ENCODE measurements at regions not wholly inside any gene's neighbourhood (a gene's known extent, or its start where the extent isn't known, plus 50 kb on each side); places are given as distances from the start of the nearest gene placed in this dataset.
"Not testable (repeated sequence)": the region's sequence is repeated elsewhere in the genome, so short reads cannot be mapped to it uniquely, and the experiment has no call there.

GRCh38 chr3:125697979-125698640 is 102.8 kb upstream of the OSBPL11 start:
- DNase-seq = not testable (repeated sequence)

DNA sequence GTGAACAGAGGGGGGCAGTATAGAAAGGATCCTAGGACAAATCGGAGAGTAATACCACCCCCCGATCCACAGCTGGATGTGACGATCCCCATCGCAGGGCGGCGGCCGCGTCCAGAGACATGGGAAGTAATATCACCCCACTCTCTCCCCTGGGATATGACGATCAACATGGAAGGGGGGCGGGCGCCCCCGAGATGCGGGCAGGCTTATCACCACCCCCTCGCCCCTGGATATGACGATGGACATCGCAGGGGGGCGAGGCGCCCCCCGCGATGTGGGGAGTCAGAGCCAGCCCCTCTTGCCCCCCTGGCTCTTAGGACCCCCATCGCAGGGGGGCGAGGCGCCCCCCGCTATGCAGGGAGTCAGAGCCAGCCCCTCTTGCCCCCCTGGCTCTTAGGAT is 120.4 kb upstream of the OSBPL11 start:
- no peak for DNase-seq

DNA sequence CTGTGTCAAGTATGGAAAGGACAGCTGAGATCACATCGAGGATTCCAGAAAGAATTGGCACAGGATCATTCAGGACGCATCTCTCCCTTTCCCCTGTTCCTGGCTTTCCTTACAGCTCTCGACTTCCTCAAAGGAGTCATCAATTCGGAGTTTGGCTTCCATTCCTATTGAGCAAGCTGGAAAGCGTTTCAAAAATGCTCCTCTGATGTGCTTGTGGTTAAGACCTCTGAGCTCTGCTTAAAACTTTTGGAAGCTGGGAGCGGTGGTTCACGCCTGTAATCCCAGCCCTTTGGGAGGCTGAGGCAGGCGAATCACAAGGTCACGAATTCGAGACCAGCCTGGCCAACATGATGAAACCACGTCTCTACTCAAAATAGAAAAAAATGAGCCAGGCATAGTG is 136.9 kb upstream of the OSBPL11 start:
- DNase-seq = not testable (repeated sequence)

DNA sequence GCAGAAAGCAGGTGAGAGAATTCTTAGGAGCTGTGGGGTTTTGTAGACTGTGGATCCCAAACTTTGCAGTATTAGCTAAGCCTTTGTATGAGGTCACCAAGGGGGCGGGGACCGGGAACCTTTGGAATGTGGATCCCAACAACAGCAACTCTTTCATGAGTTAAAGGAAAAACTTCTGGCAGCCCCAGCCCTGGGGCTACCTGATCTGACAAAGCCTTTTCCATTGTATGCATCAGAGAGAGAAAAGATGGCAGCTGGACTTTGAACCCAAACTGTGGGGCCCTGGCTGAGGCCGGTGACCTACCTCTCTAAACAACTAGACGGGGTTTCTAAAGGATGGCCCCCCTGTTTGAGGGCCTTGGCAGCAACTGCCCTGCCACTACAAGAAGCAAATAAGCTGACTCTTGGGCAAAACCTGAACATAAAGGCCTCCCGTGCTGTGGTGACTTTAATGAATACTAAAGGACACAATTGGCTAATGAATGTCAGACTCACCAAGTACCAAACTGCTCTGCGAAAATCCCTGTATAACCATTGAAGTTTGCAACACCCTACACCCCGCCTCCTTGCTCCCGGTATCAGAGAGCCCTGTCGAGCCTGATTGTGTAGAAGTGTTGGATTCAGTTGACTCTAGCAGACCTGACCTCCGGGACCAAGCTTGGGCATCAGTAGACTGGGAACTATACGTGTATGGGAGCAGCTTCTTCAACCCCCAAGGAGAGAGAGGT is 146.9 kb upstream of the OSBPL11 start:
- not testable (repeated sequence) for DNase-seq

DNA sequence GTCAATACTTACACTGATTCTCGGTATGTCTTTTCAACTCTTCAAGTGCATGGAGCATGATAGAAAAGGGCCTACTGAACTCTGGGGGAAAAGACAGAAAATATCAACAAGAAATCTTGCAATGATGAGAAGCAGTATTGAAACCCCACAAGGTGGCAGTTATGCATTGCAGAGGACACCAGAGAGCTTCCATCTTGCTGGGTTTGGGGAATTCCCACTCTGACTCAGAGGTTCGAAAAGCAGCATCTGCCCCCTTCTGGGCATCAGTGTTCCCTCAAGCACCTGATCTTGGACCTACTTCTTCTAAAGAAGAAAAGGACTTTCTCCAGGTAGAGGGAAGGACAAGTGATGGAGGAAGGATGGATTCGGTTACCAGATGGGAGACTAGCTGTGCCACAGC is 147.5 kb upstream of the OSBPL11 start:
- not testable (repeated sequence) for DNase-seq

DNA sequence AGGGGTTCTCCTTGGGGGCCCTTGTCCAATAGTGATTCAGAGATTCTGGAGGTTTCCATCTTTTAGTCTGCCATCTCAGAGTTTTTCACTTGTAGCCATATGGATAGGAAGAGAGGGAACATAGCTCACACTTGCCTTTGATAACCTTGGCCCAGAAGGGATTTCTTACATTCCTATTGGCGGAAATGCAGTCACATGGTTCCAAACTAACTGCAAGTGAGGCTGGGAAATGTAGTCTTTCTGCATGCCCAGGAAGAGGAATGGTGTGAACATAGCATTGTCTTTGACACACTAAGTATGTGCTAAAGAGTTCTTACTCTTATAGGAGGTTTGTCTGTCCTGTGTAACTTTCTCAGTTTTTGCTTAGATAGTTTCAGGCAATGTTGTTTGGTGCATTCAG is 161.8 kb upstream of the OSBPL11 start:
- not testable (repeated sequence) for DNase-seq

GRCh38 chr3:125758641-125759130 is 163.4 kb upstream of the OSBPL11 start:
- not testable (repeated sequence) for DNase-seq

- DNase-seq = not testable (repeated sequence)
Measured at GRCh38 chr3:125762601-125763000, 167.3 kb upstream of the OSBPL11 start.

GRCh38 chr3:125766285-125766826 is 171.1 kb upstream of the OSBPL11 start:
- DNase-seq = peak; percentile 50

- not testable (repeated sequence) for DNase-seq
Measured at GRCh38 chr3:125766931-125767330, 171.6 kb upstream of the OSBPL11 start.

DNA sequence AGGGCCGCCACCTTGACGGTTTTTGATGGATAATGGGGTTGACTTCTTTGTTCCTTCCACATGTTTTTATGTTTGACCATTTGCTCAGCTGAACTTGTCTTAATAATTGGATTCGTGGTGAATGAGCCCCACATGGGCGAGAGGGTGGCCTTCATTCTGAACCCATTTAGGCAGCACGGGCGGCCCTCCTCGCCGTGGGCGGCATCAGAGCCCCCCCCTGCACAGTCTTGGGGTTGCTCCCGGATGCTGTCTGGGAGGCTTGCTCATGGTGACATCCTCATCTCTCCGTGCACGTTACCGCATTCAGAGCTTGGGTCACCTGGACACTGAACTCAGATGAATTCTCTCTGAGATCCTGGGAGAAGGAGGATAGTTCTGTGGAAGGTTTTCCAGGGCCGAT is 172.3 kb upstream of the OSBPL11 start:
- no peak for DNase-seq

GRCh38 chr3:125768821-125769220 is 173.5 kb upstream of the OSBPL11 start:
- DNase-seq = not testable (repeated sequence)

- not testable (repeated sequence) for DNase-seq
Measured at GRCh38 chr3:125771506-125771905, 176.2 kb upstream of the OSBPL11 start.

DNA sequence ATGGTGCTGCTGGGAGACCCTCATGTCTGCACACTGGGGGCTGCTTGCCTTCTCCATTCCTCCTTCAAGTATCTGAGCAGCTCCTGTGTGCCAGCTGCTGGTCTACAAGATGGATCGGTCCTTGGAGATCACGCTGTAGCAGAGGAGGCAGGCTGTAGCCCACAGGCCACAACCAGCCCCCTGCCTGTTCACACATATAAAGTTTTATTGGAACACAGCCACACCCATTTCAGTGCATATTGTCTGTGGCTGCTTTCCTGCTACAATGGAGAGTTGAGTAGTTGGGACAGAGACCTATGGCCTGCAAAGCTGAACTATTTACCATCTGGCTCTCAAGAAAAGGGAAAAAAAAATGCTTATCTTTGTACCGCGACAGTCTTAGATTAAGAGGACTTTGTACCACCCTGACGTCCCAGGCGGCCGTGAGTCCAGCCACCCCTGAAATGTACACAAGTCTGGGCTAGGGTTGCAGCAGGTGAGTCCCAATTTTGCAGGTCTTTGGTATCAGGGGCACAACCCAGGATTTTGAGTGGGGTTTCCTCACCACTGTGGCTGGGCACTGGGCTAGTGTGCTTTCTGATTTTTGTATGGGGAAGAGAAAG is 179.2 kb upstream of the OSBPL11 start:
- not testable (repeated sequence) for DNase-seq

DNA sequence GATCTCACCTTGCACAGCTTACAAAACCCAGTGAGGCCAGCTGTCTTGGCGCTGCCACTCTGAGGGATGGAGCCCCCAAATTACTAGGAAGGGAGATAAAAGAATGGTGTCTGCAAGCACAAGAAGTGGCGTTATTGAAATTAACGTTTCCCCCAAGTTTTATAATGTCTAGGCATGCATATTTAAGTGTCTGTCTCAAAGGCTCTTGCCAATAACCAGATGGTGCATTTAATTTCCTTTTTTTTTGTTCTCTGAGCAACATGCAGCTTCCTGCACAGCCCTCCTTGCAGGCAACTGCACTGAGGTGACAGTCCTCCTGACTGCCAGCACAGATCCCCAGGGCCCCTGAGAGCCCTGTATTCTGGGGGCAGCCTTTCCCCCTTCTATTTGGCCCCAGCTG is 179.8 kb upstream of the OSBPL11 start:
- DNase-seq = not testable (repeated sequence)

GRCh38 chr3:125775606-125776294 is 180.5 kb upstream of the OSBPL11 start:
- not testable (repeated sequence) for DNase-seq

GRCh38 chr3:125779276-125779675 is 184.0 kb upstream of the OSBPL11 start:
- DNase-seq = not testable (repeated sequence)

DNA sequence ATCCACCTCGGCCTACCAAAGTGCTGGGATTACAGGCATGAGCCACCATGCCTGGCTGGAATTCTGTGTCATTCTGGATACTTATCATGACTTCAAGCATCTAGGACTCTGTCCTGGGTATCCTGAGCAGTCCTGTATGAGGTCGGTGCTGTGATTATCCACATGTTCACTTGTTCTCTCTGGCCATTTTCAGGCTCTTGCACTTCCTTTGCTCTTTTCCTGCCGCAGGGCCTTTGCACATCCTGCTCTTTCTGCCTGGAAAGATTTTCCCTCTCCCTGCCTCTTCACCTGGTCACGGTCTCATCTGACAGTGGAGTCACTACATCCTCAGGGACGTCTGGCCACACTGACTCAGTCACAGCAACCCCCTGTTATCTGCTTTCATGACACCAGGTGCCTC is 184.6 kb upstream of the OSBPL11 start:
- not testable (repeated sequence) for DNase-seq

DNA sequence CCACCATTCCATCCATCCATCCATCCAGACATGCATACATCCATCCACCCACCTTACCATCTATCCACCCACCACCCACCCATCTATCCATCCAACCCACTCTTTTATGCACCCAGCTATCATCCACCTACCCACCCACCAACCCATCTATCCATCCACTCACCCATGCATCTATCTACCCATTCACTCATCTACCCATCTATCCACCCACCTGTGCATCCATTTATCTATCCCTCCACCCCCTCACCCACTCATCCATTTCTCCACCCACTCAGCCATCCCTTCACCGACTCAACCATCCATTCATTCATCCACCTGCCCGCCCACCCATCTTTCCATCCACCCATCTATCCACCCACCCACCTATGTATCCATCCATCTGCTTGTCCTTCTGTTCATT is 186.4 kb upstream of the OSBPL11 start:
- not testable (repeated sequence) for DNase-seq

DNA sequence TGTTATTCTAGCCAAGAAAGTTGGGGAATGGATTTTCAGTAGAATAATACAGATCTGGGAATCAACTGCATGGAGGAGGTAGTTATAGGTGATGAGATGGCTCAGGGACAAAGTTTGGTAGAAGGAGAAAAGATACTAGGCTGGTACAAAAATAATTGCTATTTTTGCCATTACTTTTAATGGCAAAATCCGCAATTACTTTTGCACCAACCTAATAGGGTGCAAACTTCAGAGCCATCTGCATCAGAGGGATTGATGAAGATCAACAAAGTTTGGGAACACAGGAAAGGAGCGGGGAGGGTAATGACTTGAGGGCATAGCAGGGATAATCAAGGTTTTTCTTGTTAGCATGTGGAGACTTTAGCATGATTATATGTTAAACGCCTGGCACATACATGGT is 178.7 kb upstream of the ROPN1B start:
- not testable (repeated sequence) for DNase-seq

DNA sequence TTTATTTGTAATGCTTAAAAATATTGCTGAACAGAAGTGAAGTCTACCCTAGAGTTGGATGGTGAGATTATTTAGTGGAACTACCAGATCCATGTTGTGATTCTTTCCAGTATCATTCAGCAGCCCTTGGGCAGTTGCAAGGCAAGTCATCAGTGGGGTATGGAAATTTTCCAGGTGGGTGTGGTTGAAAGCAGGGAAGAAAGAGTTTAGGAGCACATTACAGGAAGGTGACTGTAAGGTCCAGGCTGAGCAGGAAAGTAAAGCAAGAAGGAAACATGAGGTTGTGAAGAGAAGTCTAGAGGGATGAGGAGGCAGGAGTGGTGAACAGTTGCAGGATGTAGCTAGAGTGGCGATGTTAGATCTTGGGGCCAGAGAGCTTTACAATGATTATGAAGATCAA is 178.0 kb upstream of the ROPN1B start:
- not testable (repeated sequence) for DNase-seq

DNA sequence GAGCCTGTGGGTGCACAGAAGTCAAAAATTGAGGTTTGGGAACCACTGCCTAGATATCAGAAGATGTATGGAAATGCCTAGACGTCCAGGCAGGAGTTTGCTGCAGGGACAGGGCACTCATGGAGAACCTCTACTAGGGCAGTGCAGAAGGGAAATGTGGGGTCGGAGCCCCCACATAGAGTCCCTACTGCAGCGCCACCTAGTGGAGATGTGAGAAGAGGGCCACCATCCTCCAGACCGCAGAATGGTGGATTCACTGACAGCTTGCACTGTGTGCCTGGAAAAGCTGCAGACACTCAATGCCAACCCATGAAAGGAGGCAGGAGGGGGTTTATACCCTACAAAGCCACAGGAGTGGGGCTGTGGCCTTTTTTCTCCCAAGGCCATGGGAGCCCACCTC is 159.0 kb upstream of the ROPN1B start:
- DNase-seq = not testable (repeated sequence)

GRCh38 chr3:125822175-125822574 is 146.8 kb upstream of the ROPN1B start:
- DNase-seq = not testable (repeated sequence)

All from NCI-H146 (cell line).